OCI-LY3 (cell line): ENCODE measurements at regions not wholly inside any gene's neighbourhood (a gene's known extent, or its start where the extent isn't known, plus 50 kb on each side); places are given as distances from the start of the nearest gene placed in this dataset.

Source experiments
- H2AFZ ChIP-seq: fragments of 200-600, 300-600 bp; shearing (Covaris generic); 2 replicates; pipeline ENCODE4 v1.6.0; 2014; ENCODE audit warnings: antibody characterized with exemption, low read depth, low read length
- H3K27ac ChIP-seq: fragments of 200-600, 300-600 bp; sonication (generic); 2 replicates; pipeline ENCODE4 v1.5.1; 2014; ENCODE audit warnings: mild to moderate bottlenecking, low read length, moderate library complexity, mixed read lengths
- H3K27me3 ChIP-seq: fragments of 200-600, 300-600 bp; sonication (generic); 2 replicates; pipeline ENCODE4 v1.6.1; 2014; ENCODE audit warnings: low read depth, low read length, mixed read lengths
- H3K36me3 ChIP-seq: fragments of 200-600, 300-600 bp; sonication (generic); replicated peaks from 2 replicates; pipeline ENCODE3; 2014; ENCODE audit warnings: low read depth, low read length, mixed read lengths
- H3K4me1 ChIP-seq: fragments of 300-600, 200-600 bp; sonication (generic); 2 replicates; pipeline ENCODE4 v1.6.1; 2014; ENCODE audit warnings: low read length, mixed read lengths
- H3K4me2 ChIP-seq: fragments of 200-600, 300-600 bp; sonication (generic); 2 replicates; pipeline ENCODE4 v1.6.1; 2014; ENCODE audit warnings: low read length, mixed read lengths
- H3K4me3 ChIP-seq: fragments of 300-600, 200-600 bp; sonication (generic); 2 replicates; pipeline ENCODE4 v1.5.1; 2014; ENCODE audit warnings: antibody characterized with exemption, mild to moderate bottlenecking, low read length, moderate library complexity
- H3K79me2 ChIP-seq: fragments of 300-600, 200-600 bp; shearing (Covaris generic); 2 replicates; pipeline ENCODE4 v1.6.1; 2014; ENCODE audit warnings: mild to moderate bottlenecking, low read length, mixed read lengths
- H3K9ac ChIP-seq: fragments of 300-600, 200-600 bp; shearing (Covaris generic); 2 replicates; pipeline ENCODE4 v1.6.0; 2014; ENCODE audit warnings: mild to moderate bottlenecking, low read length, moderate library complexity
- H3K9me3 ChIP-seq: fragments of 200-600, 300-600 bp; shearing (Covaris generic); 2 replicates; pipeline ENCODE4 v1.6.1; 2014; ENCODE audit warnings: low read length, mixed read lengths; ENCODE audit not compliant: insufficient read depth
- H4K20me1 ChIP-seq: fragments of 200-600, 300-600 bp; sonication (generic); 2 replicates; pipeline ENCODE4 v1.6.1; 2016; ENCODE audit warnings: low read length, mixed read lengths; ENCODE audit not compliant: insufficient read depth
- CTCF ChIP-seq: fragments of 200-600, 300-600 bp; sonication (generic); IDR thresholded peaks from 2 replicates; pipeline ENCODE4 v1.5.1; 2014; ENCODE audit warnings: antibody characterized with exemption, low read length, low read depth
- EZH2phosphoT487 ChIP-seq: fragments of 200-600 bp; shearing (Covaris generic); IDR thresholded peaks from 2 replicates; pipeline ENCODE4 v1.6.1; 2018; ENCODE audit warnings: antibody characterized with exemption, mixed run types, low read depth

GRCh38 chr9:1202512-1203280 lies 152.5 kb downstream of the DMRT2 start:
- no peaks in the 10 kb centered on the region for H4K20me1 ChIP-seq
- H3K36me3 ChIP-seq: no peaks in the 10 kb centered on the region
- no peak overlapping the region for H3K4me2 ChIP-seq
- no peak overlapping the region for H3K9ac ChIP-seq
- no peak overlapping the region for H3K4me3 ChIP-seq
- no peaks in the 10 kb centered on the region for H3K4me1 ChIP-seq
- H3K9me3 ChIP-seq: no peaks in the 10 kb centered on the region
- TF ChIP-seq EZH2phosphoT487: no peak
- TF ChIP-seq CTCF: no peak
- no peaks in the 10 kb centered on the region for H3K27me3 ChIP-seq
- no peak overlapping the region for H2AFZ ChIP-seq
- H3K79me2 ChIP-seq: no peaks in the 10 kb centered on the region
- no peak overlapping the region for H3K27ac ChIP-seq

- no peaks in the 10 kb centered on the region for H3K79me2 ChIP-seq
- no peak overlapping the region for H3K4me2 ChIP-seq
- no peaks in the 10 kb centered on the region for H3K36me3 ChIP-seq
- H3K9ac ChIP-seq: no peak overlapping the region
- H3K27ac ChIP-seq: no peak overlapping the region
- no peaks in the 10 kb centered on the region for H3K4me1 ChIP-seq
- H4K20me1 ChIP-seq: no peaks in the 10 kb centered on the region
- no peak for TF ChIP-seq CTCF
- TF ChIP-seq EZH2phosphoT487: no peak
- no peak overlapping the region for H2AFZ ChIP-seq
- H3K27me3 ChIP-seq: no peaks in the 10 kb centered on the region
- H3K4me3 ChIP-seq: no peak overlapping the region
- H3K9me3 ChIP-seq: no peaks in the 10 kb centered on the region
Measured at GRCh38 chr9:1207686-1208085, 157.5 kb downstream of the DMRT2 start.

- H4K20me1 ChIP-seq: no peaks in the 10 kb centered on the region
- no peak for TF ChIP-seq CTCF
- no peak for TF ChIP-seq EZH2phosphoT487
- H3K27me3 ChIP-seq: no peaks in the 10 kb centered on the region
- H3K9ac ChIP-seq: no peak overlapping the region
- H3K9me3 ChIP-seq: no peaks in the 10 kb centered on the region
- H3K27ac ChIP-seq: no peak overlapping the region
- no peaks in the 10 kb centered on the region for H3K4me1 ChIP-seq
- H3K4me2 ChIP-seq: no peak overlapping the region
- H2AFZ ChIP-seq: no peak overlapping the region
- no peak overlapping the region for H3K4me3 ChIP-seq
- H3K36me3 ChIP-seq: no peaks in the 10 kb centered on the region
- H3K79me2 ChIP-seq: no peaks in the 10 kb centered on the region
Measured at GRCh38 chr9:1208157-1208556, 158.0 kb downstream of the DMRT2 start.

- Histone ChIP-seq H3K9me3 (no peaks in the 10 kb centered on the region), H3K79me2 (no peaks in the 10 kb centered on the region), H3K4me1 (no peaks in the 10 kb centered on the region), H3K9ac (no peak overlapping the region), H2AFZ (no peak overlapping the region), H3K4me2 (no peak overlapping the region), H3K27ac (no peak overlapping the region), H4K20me1 (no peaks in the 10 kb centered on the region), H3K27me3 (no peaks in the 10 kb centered on the region), H3K36me3 (no peaks in the 10 kb centered on the region), H3K4me3 (no peak overlapping the region)
- TF ChIP-seq EZH2phosphoT487: no peak
- no peak for TF ChIP-seq CTCF
Measured at GRCh38 chr9:1210954-1211353, 160.8 kb downstream of the DMRT2 start.
